Stimulated activated effector memory CD8-positive, alpha-beta T cell treated with anti-CD3 and anti-CD28 coated beads, Interleukin-12 subunit alpha, Interleukin-12 subunit beta, amount 100 ng/mL, for 72 hours (primary cell): ENCODE measurements at regions not wholly inside any gene's neighbourhood (a gene's known extent, or its start where the extent isn't known, plus 50 kb on each side); places are given as distances from the start of the nearest gene placed in this dataset.
"Not testable (repeated sequence)": the region's sequence is repeated elsewhere in the genome, so short reads cannot be mapped to it uniquely, and the experiment has no call there.

ENCODE experiments used
- ATAC-seq: fragments of 150-1000 bp; cut with Tn5 transposase; 2 replicates; pipeline ENCODE4 v1.10.0; 2021
- DNase-seq, 2 donors: peaks; one replicate each; pipeline ENCODE4 v3.0.0; 2021 to 2022; ENCODE audit warnings: low spot score in 2 of 2
- H3K27ac Mint-ChIP-seq: one replicate; pipeline ENCODE4 v1.8.0; 2022; ENCODE audit warnings: mild to moderate bottlenecking, mixed read lengths
- H3K36me3 Mint-ChIP-seq: one replicate; pipeline ENCODE4 v1.8.0; 2022; ENCODE audit warnings: mild to moderate bottlenecking, mixed read lengths
- H3K4me1 Mint-ChIP-seq: one replicate; pipeline ENCODE4 v1.8.0; 2022; ENCODE audit warnings: mixed read lengths
- H3K4me3 Mint-ChIP-seq: one replicate; pipeline ENCODE4 v1.8.0; 2022; ENCODE audit warnings: mild to moderate bottlenecking, mixed read lengths
- H3K9me3 Mint-ChIP-seq: one replicate; pipeline ENCODE4 v1.8.0; 2022; ENCODE audit warnings: mixed read lengths

DNA sequence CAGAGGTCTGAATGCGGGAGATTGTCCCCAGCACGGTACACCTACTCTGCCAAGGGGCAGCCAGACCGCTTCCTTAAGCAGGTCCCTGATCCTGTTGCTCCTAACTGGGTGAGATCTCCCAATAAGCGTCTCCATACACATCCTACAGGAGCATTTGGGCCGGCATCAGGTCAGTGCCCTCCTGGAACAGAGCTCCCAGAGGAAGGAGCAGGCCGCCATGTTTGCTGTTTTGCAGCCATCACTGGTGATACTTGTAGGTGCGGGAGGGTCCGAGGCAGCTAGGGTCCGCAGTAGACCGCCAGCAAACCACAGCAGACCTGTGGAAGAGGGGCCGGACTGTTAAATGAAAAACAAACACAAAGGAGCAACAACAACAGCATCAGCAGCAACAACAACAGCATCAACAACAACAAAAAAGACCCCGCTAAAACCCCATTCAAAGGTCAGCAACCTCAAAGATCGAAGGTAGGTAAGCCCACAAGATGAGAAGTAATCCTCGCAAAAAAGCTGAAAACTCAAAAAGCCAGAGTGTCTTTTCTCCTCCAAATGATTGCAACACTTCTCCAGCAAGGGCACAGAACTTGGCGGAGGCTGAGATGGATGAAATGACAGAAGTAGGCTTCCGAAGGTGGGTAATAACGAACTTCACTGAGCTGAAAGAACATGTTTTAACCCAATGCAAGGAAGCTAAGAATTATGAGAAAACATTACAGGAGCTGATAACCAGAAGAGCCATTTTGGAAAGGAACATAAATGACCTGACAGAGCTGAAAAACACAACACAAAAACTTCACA is 79.0 kb upstream of the CDH7 start:
- ATAC-seq = no peak
- DNase-seq = no peak
- Mint-ChIP-seq H3K4me1 (no peaks in the 10 kb centered on the region), H3K9me3 (peaks cover 27% of the 10 kb centered on the region), H3K4me3 (no peak overlapping the region), H3K27ac (no peak overlapping the region), H3K36me3 (no peaks in the 10 kb centered on the region)

DNA sequence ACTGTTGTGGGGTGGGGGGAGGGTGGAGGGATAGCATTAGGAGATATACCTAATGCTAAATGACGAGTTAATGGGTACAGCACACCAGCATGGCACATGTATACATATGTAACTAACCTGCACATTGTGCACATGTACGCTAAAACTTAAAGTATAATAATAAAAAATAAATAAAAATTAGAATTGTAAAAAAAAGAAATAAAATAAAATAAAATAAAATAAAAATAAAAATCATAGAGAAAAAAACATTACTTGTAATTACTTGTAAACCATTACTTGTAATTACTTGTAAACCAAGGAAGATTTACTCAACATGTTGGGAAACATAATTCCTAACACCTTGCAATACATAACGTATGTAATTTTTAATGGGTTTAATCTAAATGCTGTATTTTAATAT is 80.7 kb upstream of the CDH7 start:
- H3K27ac Mint-ChIP-seq = not testable (repeated sequence)

DNA sequence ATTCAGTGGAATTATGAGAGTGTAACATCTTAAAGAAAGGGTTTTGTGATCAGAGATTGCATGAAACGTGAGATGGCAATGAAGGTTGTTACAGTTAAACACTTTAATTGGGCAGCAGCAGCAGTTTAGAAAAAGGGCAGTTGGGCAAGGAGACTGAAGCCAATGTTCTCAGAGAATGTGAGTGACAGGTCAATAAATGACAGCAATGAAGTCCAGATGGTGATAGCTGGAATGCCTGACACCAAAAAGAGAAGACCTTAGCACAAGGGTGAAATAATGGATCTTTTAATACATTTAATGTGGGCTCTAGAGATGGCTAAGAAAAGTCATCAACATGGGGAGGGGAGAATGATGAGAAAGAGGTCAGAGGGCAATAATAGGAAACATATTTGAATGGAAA is 89.4 kb upstream of the CDH7 start:
- DNase-seq (no peak), ATAC-seq (no peak)
- Mint-ChIP-seq H3K9me3 (peaks cover 20% of the 10 kb centered on the region), H3K4me3 (no peak overlapping the region), H3K4me1 (no peaks in the 10 kb centered on the region), H3K36me3 (no peaks in the 10 kb centered on the region), H3K27ac (no peak overlapping the region)

More for the DNA sequence above, 80.7 kb upstream of the CDH7 start:
- H3K9me3 Mint-ChIP-seq = peaks cover 21% of the 10 kb centered on the region
- DNase-seq, ATAC-seq, H3K4me3 Mint-ChIP-seq, H3K36me3 Mint-ChIP-seq, H3K4me1 Mint-ChIP-seq: not testable (repeated sequence)

DNA sequence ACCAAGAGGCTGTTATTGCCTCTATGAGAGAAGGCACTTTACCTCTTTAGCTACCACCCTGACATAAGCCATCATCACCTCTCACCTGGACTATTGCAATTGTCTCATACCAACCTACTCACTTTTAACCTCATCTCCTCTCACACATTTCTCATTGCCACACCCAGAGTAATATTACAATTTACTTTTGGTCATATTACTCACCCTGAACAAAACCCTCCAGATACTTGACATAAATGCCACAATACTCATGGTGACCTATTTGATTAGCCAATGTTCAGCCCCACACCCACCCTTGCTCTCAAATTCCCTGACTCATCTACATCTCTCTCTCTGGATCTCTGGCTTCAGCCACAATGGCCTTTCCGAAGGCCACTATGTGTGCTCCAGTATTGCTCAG is 90.9 kb upstream of the CDH7 start:
- Mint-ChIP-seq H3K4me3 (no peak overlapping the region), H3K27ac (no peak overlapping the region), H3K36me3 (no peaks in the 10 kb centered on the region), H3K4me1 (no peaks in the 10 kb centered on the region), H3K9me3 (peaks cover 19% of the 10 kb centered on the region)
- ATAC-seq (no peak), DNase-seq (no peak)

DNA sequence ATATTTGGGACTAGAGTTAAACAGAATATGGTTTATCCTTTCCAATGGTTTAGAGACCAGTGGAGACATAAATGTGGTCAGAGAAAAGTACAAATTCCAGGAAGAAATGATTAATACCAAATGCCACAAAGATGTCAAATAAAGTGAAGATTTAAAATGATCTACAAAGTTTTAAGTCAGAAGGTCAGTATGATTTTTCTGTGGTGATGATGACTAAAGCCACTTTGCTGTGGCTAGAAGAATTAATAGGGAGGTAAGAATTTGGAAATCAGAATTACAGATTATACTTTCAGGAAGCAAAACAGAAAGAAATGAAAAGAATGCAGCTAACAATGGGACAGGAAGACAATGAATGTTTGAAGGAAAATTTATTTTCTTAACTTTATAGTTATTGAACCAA is 91.5 kb upstream of the CDH7 start:
- Mint-ChIP-seq H3K27ac (no peak overlapping the region), H3K4me1 (no peaks in the 10 kb centered on the region), H3K9me3 (peaks cover 17% of the 10 kb centered on the region), H3K36me3 (no peaks in the 10 kb centered on the region), H3K4me3 (no peak overlapping the region)
- DNase-seq (no peak), ATAC-seq (no peak)

DNA sequence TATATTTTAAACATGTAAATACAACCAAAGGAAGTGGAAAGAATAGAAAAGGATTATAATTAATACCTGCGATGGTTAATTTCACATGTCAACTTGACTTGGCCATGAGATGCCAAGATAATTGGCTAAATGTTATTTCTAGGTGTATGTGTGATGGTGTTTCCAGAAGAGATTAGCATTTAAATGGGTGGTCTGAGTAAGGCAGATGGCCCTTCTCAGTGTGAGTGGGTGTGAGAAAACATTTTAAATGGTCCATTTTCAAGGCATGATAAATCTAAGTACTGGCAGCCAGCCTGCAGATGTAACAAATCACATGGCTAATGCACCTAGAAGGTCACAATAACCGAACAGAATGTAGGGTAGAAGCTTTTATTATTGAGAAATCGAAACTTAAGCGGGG is 99.6 kb upstream of the CDH7 start:
- Mint-ChIP-seq H3K36me3 (no peaks in the 10 kb centered on the region), H3K4me1 (no peaks in the 10 kb centered on the region), H3K9me3 (peaks cover 3% of the 10 kb centered on the region), H3K4me3 (no peak overlapping the region), H3K27ac (no peak overlapping the region)
- ATAC-seq = no peak
- no peak for DNase-seq

DNA sequence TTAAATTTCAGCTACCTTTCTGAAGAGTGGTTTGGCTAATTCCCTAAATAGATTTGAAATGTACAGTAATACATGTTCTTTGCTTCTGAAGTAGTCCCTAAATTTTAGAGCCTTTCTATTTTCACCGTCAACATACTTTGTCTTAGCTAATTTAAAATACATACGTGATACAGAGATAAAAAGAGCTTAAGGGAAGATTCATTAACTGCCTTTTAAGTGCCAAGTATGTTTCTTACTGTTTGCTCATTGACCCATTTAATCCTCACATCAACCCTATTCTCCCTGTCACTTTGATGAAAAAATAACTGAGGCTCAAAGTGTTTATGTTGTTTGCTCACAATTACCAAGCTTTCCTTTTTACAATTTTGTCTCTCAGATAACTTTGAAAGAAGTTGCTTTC is 118.6 kb upstream of the CDH7 start:
- ATAC-seq = no peak
- no peak for DNase-seq
- Mint-ChIP-seq H3K4me1 (no peaks in the 10 kb centered on the region), H3K27ac (no peak overlapping the region), H3K9me3 (peaks cover 15% of the 10 kb centered on the region), H3K36me3 (no peaks in the 10 kb centered on the region), H3K4me3 (no peak overlapping the region)

DNA sequence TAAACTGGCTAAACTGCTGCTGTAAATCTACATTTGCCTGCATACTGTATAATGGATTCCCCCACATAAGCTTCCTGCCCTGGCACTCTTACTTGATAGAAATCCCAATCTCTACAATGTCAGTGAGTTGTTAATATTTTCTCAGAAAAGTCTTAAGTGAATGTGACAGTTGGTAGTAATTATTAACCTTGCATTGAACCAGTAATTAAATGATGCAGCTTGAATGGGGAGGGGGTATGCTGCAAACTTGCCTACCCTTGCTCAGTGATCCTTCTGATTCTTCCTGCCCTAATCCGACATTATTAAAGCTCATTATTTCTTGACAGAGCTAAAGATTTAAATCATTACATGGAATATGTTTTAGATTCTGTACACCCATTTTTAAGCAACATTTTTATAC is 119.0 kb upstream of the CDH7 start:
- H3K4me1 Mint-ChIP-seq = no peaks in the 10 kb centered on the region

DNA sequence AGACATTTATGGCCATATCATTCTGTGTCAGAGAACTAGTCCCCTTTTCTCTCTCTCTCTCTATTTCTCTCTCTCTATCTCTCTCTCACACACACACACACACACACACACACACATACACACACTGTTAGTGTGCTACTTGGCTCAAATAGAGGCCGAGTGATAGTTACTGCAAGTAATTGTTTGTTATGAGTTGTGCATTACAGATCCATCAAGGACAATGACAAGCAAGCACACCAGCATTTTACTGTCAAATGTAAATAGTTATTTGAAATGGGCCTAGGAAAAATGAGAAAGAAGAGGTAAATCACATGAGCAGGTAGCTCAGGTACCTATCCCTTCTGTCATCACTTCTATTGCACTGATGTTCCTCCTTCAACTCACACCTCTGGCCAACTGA is 122.4 kb upstream of the CDH7 start:
- Mint-ChIP-seq H3K9me3 (peaks cover 13% of the 10 kb centered on the region), H3K4me1 (no peaks in the 10 kb centered on the region), H3K27ac (no peak overlapping the region), H3K36me3 (no peaks in the 10 kb centered on the region), H3K4me3 (no peak overlapping the region)
- ATAC-seq = no peak
- DNase-seq = no peak

More for the DNA sequence above, 119.0 kb upstream of the CDH7 start:
- Mint-ChIP-seq H3K4me3 (no peak overlapping the region), H3K36me3 (no peaks in the 10 kb centered on the region), H3K9me3 (peaks cover 19% of the 10 kb centered on the region), H3K27ac (no peak overlapping the region)
- no peak for DNase-seq
- ATAC-seq = no peak

DNA sequence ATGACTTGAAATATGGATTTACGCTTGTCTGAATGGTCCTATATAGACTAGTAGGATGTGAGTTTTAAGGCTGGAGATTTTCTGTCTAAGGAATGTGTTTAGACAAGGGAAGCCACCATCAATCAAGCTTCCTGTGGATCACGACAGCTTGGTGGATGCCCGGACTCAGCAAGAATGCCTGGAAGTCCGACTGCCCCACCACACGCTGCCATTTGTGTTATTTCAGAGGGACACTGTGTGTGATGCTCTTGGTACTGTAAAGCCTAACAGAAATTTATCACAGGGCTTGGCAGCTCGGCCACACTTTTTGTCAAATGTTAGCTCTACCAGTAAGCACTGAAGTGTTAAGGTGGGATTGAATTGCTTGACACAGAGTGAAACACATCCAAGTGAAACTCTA is 127.1 kb upstream of the CDH7 start:
- ATAC-seq = no peak
- peaks cover 15% of the 10 kb centered on the region for H3K9me3 Mint-ChIP-seq
- H3K4me3 Mint-ChIP-seq = no peak overlapping the region
- H3K27ac Mint-ChIP-seq = no peak overlapping the region
- H3K36me3 Mint-ChIP-seq = no peaks in the 10 kb centered on the region
- no peaks in the 10 kb centered on the region for H3K4me1 Mint-ChIP-seq
- DNase-seq = no peak

DNA sequence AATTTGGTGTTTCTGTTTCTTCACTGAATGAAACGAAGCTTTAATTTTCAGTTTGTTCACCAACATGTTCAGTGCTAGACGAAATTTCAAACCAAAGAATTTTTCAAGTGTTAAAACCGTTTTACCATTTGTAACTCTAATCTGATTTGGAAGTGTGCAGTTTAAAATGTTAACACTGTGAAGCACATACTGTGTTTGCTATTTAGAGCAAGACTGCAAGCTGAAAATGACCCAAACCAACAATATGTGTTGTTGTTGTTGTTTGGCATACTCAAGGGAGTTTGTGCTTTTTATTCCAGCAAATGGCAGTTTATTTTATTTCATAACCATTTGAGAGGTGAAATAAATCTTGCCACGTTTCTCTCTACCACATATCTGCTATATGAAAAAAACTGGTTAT is 128.4 kb upstream of the CDH7 start:
- ATAC-seq = no peak
- peaks cover 22% of the 10 kb centered on the region for H3K9me3 Mint-ChIP-seq
- DNase-seq = no peak
- H3K27ac Mint-ChIP-seq = no peak overlapping the region
- H3K36me3 Mint-ChIP-seq = no peaks in the 10 kb centered on the region
- H3K4me3 Mint-ChIP-seq = no peak overlapping the region
- H3K4me1 Mint-ChIP-seq = no peaks in the 10 kb centered on the region

DNA sequence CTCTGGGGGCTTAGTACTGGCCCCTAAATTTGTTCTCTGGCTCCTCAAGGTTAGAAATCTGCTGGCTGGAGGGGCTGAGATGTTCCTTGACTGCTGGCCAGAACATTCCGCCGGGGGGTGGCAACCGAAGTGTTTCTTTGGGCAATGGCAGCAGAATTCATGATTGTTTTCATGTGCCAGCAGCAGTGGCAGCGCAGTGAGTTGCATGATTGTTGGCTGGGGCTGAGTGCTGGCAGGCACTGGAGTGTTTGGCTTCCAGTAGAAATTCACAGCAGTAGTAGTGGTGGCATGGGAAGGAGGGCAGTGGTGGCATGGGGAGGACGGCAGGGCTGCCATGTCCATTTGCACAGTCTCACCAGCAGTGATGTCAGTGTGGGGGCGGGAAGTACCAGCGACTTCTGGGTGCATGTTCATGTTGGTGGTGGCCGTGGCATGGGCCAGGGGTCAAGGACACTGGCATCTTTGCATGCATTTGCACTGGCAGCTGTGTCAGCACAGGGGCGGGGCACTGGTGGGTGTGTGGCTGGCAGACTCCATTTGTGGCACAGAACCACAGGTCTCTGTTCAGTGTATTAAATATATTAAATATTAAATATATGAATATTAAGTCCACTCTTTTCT is 130.6 kb upstream of the CDH7 start:
- Mint-ChIP-seq H3K4me3 (no peak overlapping the region), H3K9me3 (peaks cover 16% of the 10 kb centered on the region), H3K36me3 (no peaks in the 10 kb centered on the region), H3K27ac (no peak overlapping the region), H3K4me1 (no peaks in the 10 kb centered on the region)
- DNase-seq (no peak), ATAC-seq (no peak)

DNA sequence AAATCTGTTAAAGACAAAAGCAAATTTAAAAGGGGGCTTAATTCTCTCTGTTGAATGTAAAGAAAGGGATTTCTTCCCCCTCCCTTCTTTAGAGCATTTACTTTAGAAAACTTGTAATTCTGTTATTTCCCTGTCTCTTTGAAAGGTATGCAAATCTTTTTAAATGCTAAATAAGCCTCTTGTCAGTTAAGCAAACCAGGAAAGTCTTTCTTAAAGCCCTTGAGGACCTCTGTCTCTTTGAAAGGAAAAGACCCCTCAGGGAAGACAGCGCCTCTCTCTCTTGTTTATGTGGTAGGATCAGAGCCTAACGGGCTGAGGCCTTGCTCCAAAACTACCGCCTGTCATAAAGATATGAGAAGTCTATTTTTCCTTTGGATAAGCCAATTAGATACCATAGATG is 139.9 kb upstream of the CDH7 start:
- no peak overlapping the region for H3K27ac Mint-ChIP-seq
- no peaks in the 10 kb centered on the region for H3K36me3 Mint-ChIP-seq
- ATAC-seq = no peak
- H3K9me3 Mint-ChIP-seq = peaks cover 15% of the 10 kb centered on the region
- no peak overlapping the region for H3K4me3 Mint-ChIP-seq
- no peaks in the 10 kb centered on the region for H3K4me1 Mint-ChIP-seq
- DNase-seq = no peak

DNA sequence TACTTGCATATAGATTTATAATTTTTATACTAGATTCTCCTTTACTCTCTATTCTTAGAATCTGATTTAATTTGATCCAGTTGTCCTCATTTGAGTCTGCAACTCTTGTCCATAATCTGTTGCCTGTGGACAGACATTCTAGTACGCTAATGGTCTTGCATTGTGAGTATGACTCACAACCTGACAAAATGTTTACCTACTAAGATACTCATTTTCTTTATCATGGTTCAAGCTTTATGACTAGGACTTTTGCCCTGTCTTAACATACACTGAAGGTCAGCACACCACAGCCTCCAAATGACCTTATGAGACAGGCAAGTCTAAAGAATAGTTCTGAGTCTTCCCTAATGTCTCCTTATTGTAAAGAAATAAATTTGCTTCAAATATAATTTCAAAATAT is 142.3 kb upstream of the CDH7 start:
- Mint-ChIP-seq H3K4me3 (no peak overlapping the region), H3K36me3 (no peaks in the 10 kb centered on the region), H3K4me1 (no peaks in the 10 kb centered on the region), H3K27ac (no peak overlapping the region), H3K9me3 (peaks cover 23% of the 10 kb centered on the region)
- DNase-seq (no peak), ATAC-seq (no peak)

DNA sequence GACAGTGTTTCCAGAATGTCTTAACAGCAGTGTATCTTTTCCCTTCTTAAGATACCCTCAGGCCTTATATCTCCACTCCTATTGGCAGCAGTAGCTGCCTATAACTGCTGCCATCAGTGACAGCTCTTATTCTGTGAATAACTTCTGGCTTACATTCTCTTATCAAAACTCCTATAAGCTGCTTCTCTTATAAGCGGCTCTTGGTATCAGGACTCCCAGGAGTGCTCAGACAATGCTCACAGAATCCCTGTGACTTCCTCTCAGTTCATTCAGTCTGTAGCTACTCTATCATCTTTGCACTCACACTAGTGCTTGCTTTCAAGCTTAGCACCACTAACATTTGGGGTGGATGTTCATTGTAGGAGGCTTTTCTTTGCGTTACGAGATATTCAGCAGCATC is 143.7 kb upstream of the CDH7 start:
- H3K36me3 Mint-ChIP-seq = no peaks in the 10 kb centered on the region
- no peak overlapping the region for H3K27ac Mint-ChIP-seq
- peaks cover 24% of the 10 kb centered on the region for H3K9me3 Mint-ChIP-seq
- ATAC-seq (no peak), DNase-seq (no peak)
- H3K4me1 Mint-ChIP-seq = no peaks in the 10 kb centered on the region
- H3K4me3 Mint-ChIP-seq = no peak overlapping the region

DNA sequence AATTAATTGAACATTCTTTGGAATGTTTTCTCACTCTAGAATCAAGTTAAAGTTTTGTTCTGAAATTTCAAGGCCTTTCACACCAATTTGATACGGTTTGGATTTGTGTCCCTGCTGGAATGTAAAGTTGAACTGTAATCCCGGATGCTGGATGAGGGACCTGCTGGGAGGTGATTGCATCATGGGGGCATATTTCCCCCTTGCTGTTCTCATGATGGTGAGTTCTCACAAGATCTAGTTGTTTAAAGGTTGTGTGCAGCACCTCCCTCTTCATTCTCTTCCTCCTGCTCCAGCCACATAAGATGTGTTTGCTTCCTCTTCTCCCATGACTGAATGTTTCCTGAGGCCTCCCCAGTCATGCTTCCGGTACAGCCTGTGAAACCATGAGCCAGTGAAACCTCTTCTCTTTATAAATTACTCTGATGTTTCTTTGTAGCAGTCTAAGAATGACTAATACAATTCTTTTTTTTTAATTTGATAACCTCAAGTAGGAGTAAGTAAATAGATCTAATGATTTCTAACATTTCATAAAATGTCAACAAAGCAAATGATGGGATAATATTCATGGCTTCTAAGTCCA is 144.2 kb upstream of the CDH7 start:
- DNase-seq (no peak), ATAC-seq (no peak)
- no peaks in the 10 kb centered on the region for H3K36me3 Mint-ChIP-seq
- no peaks in the 10 kb centered on the region for H3K4me1 Mint-ChIP-seq
- no peak overlapping the region for H3K27ac Mint-ChIP-seq
- H3K9me3 Mint-ChIP-seq = peaks cover 22% of the 10 kb centered on the region
- H3K4me3 Mint-ChIP-seq = no peak overlapping the region
